ENCODE measurements at regions not wholly inside any gene's neighbourhood (a gene's known extent, or its start where the extent isn't known, plus 50 kb on each side); places are given as distances from the start of the nearest gene placed in this dataset.
"Not testable (repeated sequence)": the region's sequence is repeated elsewhere in the genome, so short reads cannot be mapped to it uniquely, and the experiment has no call there.

DNA sequence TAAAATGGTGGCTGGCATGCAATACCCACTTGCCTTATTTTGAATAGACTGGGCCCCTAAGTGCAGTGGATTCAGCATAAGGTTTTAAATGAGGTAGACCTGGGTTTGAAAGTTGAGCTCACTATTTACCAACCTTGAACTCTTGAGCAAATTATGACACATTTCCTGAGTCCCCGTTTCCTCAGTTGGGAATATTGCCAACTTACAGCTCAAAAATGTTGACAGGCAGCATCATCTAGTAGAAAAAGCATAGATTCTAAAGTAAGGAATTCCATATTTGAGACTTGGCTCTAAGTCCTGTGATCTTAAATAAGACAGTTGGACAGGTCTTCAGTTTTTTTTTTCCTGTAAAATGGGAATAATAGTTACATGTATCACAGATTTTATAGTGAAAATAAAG, 305.5 kb downstream of the ACTR3B start:
- TF ChIP-seq, protein P1, sequence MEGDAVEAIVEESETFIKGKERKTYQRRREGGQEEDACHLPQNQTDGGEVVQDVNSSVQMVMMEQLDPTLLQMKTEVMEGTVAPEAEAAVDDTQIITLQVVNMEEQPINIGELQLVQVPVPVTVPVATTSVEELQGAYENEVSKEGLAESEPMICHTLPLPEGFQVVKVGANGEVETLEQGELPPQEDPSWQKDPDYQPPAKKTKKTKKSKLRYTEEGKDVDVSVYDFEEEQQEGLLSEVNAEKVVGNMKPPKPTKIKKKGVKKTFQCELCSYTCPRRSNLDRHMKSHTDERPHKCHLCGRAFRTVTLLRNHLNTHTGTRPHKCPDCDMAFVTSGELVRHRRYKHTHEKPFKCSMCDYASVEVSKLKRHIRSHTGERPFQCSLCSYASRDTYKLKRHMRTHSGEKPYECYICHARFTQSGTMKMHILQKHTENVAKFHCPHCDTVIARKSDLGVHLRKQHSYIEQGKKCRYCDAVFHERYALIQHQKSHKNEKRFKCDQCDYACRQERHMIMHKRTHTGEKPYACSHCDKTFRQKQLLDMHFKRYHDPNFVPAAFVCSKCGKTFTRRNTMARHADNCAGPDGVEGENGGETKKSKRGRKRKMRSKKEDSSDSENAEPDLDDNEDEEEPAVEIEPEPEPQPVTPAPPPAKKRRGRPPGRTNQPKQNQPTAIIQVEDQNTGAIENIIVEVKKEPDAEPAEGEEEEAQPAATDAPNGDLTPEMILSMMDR (IDR thresholded peaks at IDR 0.05; ENCODE audit: low read depth, low read length, missing control alignments): no peak
- DNase-seq (ENCODE audit: low read depth): no peak
- H3K4me3 ChIP-seq (ENCODE audit: low read depth, low read length): no peak overlapping the region

DNA sequence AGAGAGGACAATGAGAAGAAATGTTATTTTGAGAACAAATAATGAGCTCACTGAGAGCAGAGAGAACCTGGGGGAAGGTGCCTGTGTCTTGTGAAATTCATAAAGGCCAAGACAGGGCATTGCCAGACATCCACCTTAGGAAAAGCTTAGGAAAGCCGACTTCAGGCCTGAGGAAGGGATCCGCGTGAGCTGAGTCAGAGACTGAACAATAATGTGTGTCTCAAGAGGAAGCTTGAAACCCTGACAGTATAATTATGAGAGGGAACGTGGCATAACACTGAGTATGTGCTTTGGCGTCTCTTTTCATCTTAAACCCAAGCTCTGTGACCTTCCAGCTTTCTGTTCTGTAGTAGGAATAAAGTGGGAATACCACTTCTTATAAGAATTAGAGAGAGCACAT, 307.2 kb downstream of the ACTR3B start:
- TF ChIP-seq, protein P1 (IDR thresholded peaks at IDR 0.05; ENCODE audit: low read depth, low read length, missing control alignments): no peak

DNA sequence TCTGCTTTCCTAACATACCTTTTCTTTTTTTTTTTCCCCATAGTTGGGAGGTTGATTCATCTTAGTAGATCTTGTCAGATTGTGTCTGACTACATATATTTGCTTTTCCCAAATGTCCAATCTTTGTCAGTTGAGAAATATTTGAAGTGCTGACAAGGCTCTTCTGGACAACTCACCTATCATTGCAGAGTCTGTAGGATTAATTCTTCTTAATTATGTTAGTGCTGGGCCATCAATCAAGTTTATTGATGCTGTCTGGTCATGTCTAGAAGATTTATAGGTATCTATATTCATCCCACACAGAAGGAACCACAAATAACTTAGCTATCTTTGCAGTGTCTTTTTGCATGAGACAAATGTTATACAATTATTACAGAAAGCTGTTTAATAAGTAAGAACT, 310.6 kb downstream of the ACTR3B start:
- no peak overlapping the region for H3K4me3 ChIP-seq (ENCODE audit: low read depth, low read length)
- TF ChIP-seq, protein P1 (IDR thresholded peaks at IDR 0.05; ENCODE audit: low read depth, low read length, missing control alignments): no peak
- DNase-seq (ENCODE audit: low read depth): no peak

More for the DNA sequence above, 307.2 kb downstream of the ACTR3B start:
- DNase-seq (ENCODE audit: low read depth): no peak
- H3K4me3 ChIP-seq (ENCODE audit: low read depth, low read length): no peak overlapping the region

DNA sequence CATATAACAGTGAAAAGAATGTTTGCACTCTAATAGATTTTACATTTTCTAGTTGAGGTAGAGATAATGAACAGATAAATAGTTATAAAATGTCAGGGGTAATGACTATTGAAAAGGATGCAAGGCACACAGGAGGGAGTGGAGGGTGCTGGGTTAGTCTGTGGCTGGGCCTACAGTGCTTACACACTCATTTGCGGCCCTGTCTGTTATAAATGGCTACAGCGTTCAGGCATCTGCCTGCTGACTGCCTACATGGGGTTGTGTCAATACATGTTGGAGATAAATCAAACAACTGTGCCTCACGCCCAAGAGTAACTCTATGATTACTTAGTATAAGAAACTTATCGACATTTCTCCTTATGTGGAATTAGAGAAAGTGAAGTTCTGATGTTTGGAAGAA, 313.3 kb downstream of the ACTR3B start:
- TF ChIP-seq, protein P1 (IDR thresholded peaks at IDR 0.05; ENCODE audit: low read depth, low read length, missing control alignments): no peak
- H3K4me3 ChIP-seq (ENCODE audit: low read depth, low read length): no peak overlapping the region
- DNase-seq (ENCODE audit: low read depth): no peak

DNA sequence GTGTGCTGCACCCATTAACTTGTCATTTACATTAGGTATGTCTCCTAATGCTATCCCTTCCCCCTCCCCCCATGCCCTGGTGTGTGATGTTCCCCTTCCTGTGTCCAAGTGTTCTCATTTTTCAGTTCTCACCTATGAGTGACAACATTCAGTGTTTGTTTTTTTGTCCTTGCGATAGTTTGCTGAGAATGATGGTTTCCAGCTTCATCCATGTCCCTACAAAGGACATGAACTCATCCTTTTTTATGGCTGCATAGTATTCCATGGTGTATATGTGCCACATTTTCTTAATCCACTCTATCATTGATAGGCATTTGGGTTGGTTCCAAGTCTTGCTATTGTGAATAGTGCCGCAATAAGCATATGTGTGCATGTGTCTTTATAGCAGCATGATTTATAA, 316.7 kb downstream of the ACTR3B start:
- not testable (repeated sequence) for DNase-seq (ENCODE audit: low read depth); H3K4me3 ChIP-seq (ENCODE audit: low read depth, low read length)

DNA sequence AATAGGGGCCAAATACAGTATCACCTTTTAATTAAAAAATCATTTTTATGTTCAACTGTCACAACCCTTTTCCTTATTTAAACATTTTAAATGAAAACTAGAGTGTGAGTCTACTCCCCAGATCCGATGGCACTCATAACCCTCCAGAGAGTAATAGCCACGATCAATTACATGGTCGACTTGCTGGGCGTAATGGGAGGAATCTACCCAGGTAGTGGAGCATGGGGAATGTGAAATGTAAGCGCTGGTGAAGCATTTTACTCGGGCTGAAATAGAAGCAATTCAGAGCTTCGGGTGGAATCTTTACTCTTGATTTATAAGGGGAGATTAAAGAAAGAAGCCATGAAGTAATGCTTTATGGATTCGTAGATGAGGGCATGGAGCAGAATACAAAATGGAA, 321.9 kb downstream of the ACTR3B start:
- DNase-seq (ENCODE audit: low read depth): no peak
- no peak overlapping the region for H3K4me3 ChIP-seq (ENCODE audit: low read depth, low read length)
- TF ChIP-seq, protein P1 (IDR thresholded peaks at IDR 0.05; ENCODE audit: low read depth, low read length, missing control alignments): no peak

DNA sequence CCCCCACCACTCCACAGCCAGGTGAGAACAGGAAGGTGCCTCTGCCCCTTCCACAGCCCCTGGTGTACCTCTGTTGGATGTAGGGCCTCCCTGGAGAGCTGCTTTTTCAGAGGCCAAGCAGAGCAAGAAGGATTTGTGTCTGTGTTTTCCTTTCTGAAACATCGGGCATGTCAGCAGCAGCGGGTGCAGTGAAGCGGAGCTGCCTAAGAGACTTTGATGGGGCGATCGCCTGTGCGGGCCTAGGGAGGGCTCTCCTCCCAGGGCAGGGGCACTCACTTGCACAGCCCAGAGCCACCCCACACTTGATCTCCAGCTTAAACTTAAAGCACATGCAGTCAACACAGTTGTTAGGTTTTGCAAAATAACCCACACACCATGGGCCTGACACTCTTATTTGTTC, 324.7 kb downstream of the ACTR3B start:
- no peak for DNase-seq (ENCODE audit: low read depth)
- TF ChIP-seq, protein P1 (IDR thresholded peaks at IDR 0.05; ENCODE audit: low read depth, low read length, missing control alignments): no peak
- H3K4me3 ChIP-seq (ENCODE audit: low read depth, low read length): no peak overlapping the region

DNA sequence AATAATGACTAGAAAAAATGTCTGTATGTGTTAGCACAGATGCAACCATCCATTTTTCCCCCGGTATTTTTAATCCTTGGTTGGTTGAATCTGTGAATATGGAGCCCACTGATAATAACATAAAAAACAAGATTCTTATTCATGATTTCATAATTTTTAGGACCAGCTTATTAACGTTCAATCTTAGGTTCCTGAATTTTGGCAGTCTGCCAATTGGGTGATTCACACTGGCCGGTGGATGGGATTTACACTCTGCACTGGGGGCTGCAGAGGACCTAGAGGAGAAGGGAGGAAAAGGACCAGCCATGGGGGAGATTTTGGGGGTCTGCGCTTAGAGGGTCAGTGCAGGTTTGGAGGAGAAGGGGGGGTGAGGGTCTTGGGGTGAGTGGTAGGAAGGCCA, 327.9 kb downstream of the ACTR3B start:
- TF ChIP-seq, protein P1 (IDR thresholded peaks at IDR 0.05; ENCODE audit: low read depth, low read length, missing control alignments): no peak
- H3K4me3 ChIP-seq (ENCODE audit: low read depth, low read length): no peak overlapping the region
- no peak for DNase-seq (ENCODE audit: low read depth)
